GM21737 (cell line): ENCODE measurements at regions not wholly inside any gene's neighbourhood (a gene's known extent, or its start where the extent isn't known, plus 50 kb on each side); places are given as distances from the start of the nearest gene placed in this dataset.

ENCODE experiments used
- ATAC-seq: cut with Tn5 transposase; IDR thresholded peaks from one replicate; pipeline ENCODE4 v1.9.1; 2021; ENCODE audit warnings: mild to moderate bottlenecking, moderate library complexity; ENCODE audit not compliant: unreplicated experiment

GRCh38 chr22:48712558-48713271 is 1115.0 kb downstream of the BRD1 start:
- no peak for ATAC-seq

DNA sequence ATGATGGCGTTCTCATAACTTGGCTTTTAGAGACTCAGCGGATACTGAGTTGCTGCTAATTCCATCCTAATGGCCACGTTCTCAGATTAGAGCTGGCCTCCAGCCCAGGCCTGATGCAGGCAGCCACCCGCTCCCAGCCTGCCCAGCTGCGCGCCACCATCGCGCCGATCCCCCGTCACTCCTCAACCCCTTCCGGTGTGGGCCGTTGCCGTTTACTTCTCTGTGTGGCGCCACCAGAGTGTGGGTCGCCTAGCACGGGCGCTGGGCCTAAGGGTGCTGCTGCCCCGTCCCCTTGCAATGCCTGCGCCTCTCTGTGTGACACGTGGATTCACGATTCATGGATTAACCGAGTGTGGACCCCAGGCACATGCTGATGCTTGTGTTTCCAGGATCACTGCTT is 1116.0 kb downstream of the BRD1 start:
- no peak for ATAC-seq

DNA sequence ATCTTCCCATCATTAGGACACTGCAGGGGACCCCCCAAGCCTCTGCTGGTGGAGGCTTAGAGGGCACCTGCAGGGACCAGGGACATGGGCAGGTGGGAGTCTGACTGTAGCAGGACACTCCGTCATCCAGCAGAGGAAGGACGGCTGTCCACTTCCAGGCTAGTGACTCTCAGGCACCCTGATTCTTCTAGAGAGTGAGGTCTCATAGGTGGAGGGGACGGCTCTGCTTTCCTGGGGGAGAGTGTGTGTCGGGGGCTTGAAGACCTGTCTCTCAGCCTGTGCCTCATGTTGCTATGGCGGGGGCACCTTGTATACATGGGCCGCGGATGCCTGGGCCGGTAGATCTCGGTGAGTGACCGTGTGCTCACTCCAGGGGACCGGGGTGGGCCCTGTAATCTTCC is 1116.6 kb downstream of the BRD1 start:
- no peak for ATAC-seq

DNA sequence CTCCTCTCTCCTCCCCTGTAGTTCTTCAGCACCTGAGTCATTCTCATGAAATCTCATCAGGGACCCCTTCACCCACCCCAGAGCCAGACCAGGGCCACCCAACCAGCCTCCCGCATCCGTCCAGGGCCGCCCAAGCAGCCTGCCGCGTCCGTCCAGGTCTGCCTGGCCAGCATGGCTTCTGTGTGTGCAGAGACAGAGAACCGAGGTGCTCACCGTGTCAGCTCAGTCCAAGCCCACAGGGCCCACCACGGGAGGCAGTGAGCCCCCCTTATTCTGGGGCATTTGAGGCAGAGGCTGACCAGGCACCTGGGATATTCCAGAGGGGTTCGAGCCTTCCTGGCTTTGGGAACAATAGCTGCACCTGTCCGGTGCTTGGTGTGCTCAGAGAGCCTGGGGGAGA is 1117.3 kb downstream of the BRD1 start:
- no peak for ATAC-seq

GRCh38 chr22:48709976-48710375 is 1117.7 kb downstream of the BRD1 start:
- no peak for ATAC-seq

- no peak for ATAC-seq
Measured at GRCh38 chr22:48709453-48709852, 1118.2 kb downstream of the BRD1 start.

- no peak for ATAC-seq
Measured at GRCh38 chr22:48708558-48709245, 1119.0 kb downstream of the BRD1 start.

GRCh38 chr22:48707763-48708557 is 1119.7 kb downstream of the BRD1 start:
- ATAC-seq, result no peak

- no peak for ATAC-seq
Measured at GRCh38 chr22:48706934-48707762, 1120.5 kb downstream of the BRD1 start.

- no peak for ATAC-seq
Measured at GRCh38 chr22:48705917-48706605, 1121.6 kb downstream of the BRD1 start.

DNA sequence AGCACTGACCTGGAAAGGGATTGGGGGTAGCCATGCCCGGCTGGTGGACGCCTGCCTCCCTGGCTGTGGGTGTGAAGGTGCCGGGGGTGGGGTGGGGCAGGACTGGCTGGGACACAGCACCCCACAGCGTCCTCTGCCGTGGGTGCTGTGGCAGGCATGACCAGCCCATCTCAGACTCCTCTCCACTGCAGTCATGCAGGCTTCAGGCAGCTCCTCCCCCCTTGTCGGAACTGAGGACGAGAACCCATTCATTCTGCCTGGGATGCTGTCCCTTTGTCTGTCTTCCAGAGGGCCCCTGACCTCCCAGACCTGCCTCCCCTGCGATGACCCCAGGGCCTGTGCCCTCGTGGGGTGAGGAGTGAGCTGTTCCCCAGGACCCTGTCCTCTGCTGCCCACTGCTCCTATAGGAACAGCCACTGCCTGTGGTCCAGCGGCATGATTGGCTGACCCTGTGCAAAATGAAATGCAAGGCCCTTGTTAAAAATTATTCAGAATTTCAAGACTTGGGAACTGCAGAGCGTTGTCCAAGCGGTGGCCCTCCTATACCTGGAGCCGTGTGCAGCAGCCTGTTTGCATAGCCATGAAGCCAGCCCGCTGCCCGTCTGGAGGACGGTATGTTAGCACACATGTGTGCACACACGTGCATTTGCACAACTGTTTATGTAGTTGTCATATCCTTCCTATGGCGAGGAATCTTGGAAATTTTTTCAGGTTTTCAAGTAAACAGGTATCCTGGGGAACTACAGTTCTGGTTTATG is 1122.3 kb downstream of the BRD1 start:
- ATAC-seq, result no peak

- no peak for ATAC-seq
Measured at GRCh38 chr22:48704335-48704734, 1123.3 kb downstream of the BRD1 start.

- no peak for ATAC-seq
Measured at GRCh38 chr22:48703265-48703941, 1124.3 kb downstream of the BRD1 start.

- no peak for ATAC-seq
Measured at GRCh38 chr22:48702573-48703264, 1125.0 kb downstream of the BRD1 start.

- no peak for ATAC-seq
Measured at GRCh38 chr22:48701296-48702030, 1126.2 kb downstream of the BRD1 start.

DNA sequence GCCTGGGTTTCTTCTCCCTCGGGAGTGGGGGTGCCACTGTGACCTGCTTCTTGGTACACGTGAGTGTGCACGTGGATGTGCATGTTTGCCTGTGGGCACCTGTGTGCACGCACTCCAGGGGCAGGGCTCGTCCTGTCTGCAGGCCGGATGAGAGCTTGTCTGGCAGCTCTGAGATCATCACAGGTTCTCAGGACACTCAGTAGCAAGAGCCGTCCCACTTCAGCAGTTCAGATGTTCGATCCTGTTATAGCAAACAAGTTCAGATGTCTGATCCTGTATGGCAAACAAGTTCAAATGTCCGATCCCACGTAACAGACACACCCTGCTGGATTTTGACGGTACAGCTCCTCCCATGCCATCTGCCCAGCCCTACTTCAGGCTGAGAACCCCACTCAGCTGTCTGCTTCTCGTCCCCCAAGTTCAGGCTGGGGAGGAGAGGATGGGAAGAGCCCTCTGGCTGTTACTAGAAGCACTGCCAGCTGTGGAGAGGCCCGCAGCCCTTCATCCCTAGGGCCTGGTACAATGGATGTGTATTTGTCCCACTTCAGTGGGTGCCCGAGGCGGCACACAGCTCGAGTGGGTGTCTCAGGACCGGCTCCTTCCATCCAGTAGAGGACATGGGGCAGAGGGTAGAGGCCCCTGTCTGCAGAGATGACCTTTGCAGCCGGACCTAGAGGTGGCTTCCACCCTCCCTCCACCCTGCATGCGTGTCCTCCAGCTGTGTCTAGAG is 1126.9 kb downstream of the BRD1 start:
- ATAC-seq, result no peak

DNA sequence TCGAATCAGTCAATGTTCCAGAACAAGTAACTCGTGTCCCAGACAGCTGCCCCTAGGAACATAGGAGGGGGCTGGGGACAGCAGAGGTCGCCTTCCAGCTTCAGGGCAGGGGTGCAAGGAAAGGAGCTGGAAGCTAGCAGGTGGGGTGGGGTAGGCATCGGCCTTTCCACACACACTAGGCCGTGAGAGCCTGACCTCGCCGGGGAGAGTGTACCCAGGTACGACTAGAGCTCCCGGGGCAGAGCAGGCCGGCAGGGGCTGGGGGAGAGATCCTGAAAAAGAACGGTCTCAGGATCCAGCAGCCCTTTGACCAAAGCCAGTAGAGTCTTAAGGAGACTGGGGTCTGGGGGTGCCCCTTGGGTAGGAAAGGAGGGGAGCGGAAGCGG is 1127.5 kb downstream of the BRD1 start:
- ATAC-seq, result no peak
